ENCODE measurements at regions not wholly inside any gene's neighbourhood (a gene's known extent, or its start where the extent isn't known, plus 50 kb on each side); places are given as distances from the start of the nearest gene placed in this dataset.
"Not testable (repeated sequence)": the region's sequence is repeated elsewhere in the genome, so short reads cannot be mapped to it uniquely, and the experiment has no call there.

GRCh38 chr14:53249059-53249458, 95.9 kb upstream of the DDHD1 start:
- no peak for DNase-seq

DNA sequence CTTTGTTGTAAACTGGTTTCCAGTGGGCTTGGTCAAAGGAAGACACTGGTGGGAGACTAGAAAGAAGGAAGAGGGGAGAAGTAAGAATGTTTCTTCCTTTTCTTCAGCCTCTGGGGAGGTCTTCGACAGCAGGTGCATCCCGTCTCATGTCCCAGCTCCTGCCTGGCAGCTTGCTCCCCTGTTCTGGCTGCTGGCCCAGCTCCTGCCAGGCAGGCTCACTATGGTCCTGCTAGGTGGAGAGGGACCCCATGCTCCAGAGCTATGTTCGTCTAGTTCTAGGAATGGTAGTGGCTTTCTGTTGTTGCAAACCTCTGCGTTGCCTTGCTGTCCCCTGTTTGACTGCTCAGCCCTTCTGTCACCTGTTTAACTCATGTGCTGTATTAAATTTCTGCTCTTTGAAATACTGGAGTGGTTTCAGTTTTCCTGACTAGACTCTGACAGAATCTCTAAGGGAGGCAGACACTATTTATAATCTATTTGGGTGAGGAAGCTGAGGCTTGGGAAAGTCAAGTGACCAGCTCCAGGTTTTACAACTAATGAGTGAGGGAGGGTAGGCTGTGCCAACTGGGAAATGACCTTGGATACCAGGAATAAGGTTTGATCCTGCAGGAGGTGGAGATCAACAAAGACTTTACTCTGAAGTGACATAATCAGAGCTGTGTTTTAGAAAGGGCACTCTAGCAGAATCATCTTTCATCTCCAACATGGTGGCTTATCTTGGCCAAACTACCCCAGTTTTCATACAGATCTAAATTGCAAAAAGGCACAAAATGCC, 94.7 kb upstream of the DDHD1 start:
- no peak for DNase-seq

GRCh38 chr14:53242898-53243297, 89.8 kb upstream of the DDHD1 start:
- DNase-seq, result not testable (repeated sequence)

GRCh38 chr14:53237488-53237887, 84.4 kb upstream of the DDHD1 start:
- no peak for DNase-seq

DNA sequence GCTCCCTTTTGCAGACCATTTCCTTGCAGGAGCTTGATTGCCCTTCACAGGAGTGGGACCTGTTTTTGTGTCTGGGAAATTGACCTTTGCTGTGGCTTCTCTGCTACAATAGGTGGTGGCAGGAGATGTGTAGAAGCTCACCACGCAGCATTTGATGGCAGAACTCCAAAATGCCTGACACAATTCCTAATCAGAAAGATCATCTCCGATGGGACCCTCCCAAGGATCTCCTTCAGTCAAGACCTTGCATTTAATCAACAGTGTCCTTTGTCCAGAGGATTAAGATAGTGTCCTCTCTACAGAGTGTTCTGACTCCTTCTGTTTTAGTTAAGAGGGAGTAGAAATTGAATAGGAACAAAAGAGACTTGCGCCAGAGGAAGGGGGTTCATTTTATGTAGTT, 83.6 kb upstream of the DDHD1 start:
- no peak for DNase-seq

- DNase-seq, result no peak
Observed at GRCh38 chr14:53231171-53231570, 78.0 kb upstream of the DDHD1 start.

DNA sequence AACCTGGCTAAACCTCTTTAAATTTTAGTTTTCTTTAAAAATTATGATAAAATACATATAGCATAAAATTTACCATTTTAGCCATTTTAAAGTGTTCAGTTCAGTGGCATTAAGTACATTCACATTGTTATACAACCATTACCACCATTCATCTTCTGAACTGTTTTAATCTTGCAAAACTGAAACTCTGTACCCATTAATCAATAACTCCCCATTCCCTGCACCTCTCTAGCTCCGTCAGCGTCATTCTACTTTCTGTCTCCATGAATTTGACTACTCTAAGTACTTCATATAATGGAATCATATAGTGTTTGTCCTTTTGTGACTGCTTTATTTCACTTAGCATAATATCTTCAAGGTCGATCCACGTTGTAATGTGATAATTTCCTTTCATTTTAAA, 75.8 kb upstream of the DDHD1 start:
- DNase-seq, result no peak

GRCh38 chr14:53227154-53227718, 74.1 kb upstream of the DDHD1 start:
- no peak for DNase-seq

- no peak for DNase-seq
Observed at GRCh38 chr14:53226553-53226952, 73.4 kb upstream of the DDHD1 start.

DNA sequence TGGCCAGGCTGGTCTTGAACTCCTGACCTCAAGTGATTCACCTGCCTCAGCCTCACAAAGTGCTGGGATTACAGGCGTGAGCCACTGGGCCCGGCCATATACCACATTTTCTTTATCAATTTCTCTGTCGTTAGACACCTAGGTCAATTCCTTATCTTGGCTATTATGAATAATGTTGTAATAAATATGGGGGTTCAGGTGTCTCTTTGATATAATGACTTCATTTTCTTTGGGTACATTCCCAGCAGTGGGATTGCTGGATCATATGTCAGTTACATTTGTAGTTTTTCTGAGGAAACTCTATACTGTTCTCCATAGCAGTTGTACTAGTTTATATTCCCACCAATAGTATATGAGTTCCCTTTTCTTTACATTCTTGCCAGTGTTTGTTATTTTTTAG, 67.8 kb upstream of the DDHD1 start:
- no peak for DNase-seq

DNA sequence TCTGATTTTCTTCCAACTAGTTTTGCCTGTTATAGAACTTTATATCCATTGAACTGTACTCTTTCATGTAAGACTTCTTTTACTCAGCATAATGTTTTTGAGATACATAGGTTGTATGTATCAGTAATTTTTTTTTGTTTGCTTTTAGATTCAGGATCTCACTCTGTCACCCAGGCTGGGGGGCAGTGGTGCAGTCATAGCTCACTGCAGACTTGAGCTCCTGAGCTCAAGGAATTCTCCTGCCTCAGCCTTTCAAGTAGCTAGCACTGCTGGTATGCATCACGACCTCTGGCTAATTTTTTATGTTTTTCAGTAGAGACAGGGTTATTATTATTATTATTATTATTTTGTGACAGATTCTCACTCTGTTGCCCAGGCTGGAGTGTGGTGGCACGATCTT, 65.0 kb upstream of the DDHD1 start:
- no peak for DNase-seq

DNA sequence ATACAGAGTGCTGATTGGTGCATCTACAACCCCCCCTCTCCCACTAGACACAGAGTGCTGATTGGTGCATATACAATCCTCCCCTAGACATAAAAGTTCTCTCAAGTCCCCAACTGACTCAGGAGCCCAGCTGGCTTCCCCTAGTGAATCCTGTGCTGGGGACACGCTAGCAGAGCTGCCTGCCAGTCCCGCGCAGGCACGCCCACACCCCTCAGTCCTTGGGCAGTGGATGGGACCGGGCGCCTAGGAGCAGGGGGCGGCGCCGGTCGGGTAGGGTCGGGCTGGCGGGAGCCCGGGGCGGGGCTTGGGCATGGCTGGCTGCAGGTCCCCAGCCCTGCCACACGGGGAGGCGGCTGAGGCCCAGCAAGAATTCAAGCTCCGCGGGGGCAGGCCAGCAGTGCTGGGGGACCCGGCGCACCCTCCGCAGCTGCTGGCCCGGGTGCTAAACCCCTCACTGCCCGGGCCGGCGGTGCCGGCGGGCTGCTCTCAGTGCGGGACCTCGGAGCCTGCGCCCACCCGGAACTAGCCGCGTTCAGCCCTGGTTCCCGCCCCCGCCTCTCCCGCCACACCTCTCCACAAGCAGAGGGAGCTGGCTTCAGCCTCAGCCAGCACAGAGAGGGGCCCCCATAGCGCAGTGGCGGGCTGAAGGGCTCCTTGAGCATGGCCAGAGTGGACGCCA, 64.3 kb upstream of the DDHD1 start:
- peak; percentile 65 for DNase-seq

DNA sequence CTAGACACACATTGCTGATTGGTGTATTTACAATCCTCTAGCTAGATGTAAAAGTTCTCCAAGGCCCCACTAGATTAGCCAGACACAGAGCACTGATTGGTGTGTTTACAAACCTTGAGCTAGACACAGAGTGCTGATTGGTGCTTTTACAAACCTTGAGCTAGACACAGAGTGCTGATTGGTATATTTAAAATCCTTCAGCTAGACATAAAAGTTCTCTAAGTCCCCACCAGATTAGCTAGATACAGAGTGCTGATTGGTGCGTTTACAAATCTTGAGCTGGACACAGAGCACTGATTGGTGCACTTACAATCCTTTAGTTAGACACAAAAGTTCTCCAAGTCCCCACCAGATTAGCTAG, 63.8 kb upstream of the DDHD1 start:
- not testable (repeated sequence) for DNase-seq

DNA sequence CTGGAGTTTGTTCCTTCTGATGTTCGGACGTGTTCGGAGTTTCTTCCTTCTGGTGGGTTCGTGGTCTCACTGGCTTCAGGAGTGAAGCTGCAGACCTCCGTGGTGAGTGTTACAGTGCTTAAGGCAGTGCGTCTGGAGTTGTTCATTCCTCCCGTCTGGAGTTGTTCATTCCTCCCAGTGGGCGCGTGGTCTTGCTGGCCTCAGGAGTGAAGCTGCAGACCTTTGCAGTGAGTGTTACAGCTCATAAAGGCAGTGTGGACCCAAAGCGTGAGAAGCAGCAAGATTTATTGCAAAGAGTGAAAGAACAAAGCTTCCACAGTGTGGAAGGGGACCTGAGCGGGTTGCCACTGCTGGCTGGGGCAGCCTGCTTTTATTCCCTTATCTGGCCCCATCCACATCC, 63.4 kb upstream of the DDHD1 start:
- not testable (repeated sequence) for DNase-seq

- no peak for DNase-seq
Observed at GRCh38 chr14:53215101-53215500, 62.0 kb upstream of the DDHD1 start.

DNA sequence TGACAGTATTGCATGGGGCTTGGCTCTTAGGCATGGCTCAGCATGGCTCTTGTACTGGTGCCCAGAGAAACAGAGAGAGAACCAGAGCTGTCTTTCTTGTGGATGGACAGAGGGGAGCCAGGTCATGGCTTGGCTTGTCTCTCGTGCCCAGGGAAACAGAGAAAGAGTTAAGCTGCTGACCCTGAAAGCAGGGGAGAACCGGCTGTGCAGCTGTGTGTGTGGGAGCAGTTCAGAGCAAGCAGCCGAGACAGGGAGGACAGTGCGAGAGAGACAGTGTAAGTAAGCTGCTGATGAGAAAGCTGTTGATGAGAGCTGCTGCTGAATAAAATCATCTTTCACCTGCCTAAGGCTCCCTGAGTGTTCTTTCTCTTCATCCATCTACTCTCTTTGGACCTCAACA, 61.3 kb upstream of the DDHD1 start:
- no peak for DNase-seq

- DNase-seq, result no peak
Observed at GRCh38 chr14:53213761-53214160, 60.6 kb upstream of the DDHD1 start.

GRCh38 chr14:53209370-53209769, 56.2 kb upstream of the DDHD1 start:
- no peak for DNase-seq
